ENCODE measurements at regions not wholly inside any gene's neighbourhood (a gene's known extent, or its start where the extent isn't known, plus 50 kb on each side); places are given as distances from the start of the nearest gene placed in this dataset.

GRCh38 chr2:144147356-144147755 is 372.6 kb downstream of the ZEB2 start:
- TF ChIP-seq EZH2 (IDR thresholded peaks at IDR 0.05; ENCODE audit: borderline replicate concordance, insufficient read depth, low read depth, low read length, poor library complexity, severe bottlenecking) (no peak), CTCF (IDR thresholded peaks at IDR 0.05) (no peak)
